IMR-90 (cell line): ENCODE measurements at regions not wholly inside any gene's neighbourhood (a gene's known extent, or its start where the extent isn't known, plus 50 kb on each side); places are given as distances from the start of the nearest gene placed in this dataset.

Experiments
- ATAC-seq: fragments of 200-7000 bp; cut with Tn5 transposase; 2 replicates; pipeline ENCODE4 v1.9.1; 2020; ENCODE audit warnings: low read depth, mild to moderate bottlenecking, moderate library complexity
- BruUV-seq: library from RNA; stranded (reverse); fragments of 400-500 nt; replicated peaks from 2 replicates; lab custom pipeline; 2021; lab: Mats Ljungman, UMichigan
- CTCF ChIA-PET: fragments of 300-600 bp; formaldehyde crosslinking; extraction: SDS; loops from one replicate; lab custom pipeline; 2021; ENCODE audit warnings: antibody characterized with exemption; lab: Yijun Ruan, JAX
- POLR2A ChIA-PET: fragments of 300-600 bp; sonication (Branson Sonifier 250); formaldehyde crosslinking; loops from one replicate; lab custom pipeline; 2022; ENCODE audit warnings: antibody characterized with exemption; ENCODE audit not compliant: unreplicated experiment; lab: Charles Lee
- DNase-seq: peaks from one replicate; pipeline ENCODE4 v3.0.0; 2013
- H2AFZ ChIP-seq: replicated peaks from 2 replicates; pipeline ENCODE3; 2013; ENCODE audit warnings: low read length, mild to moderate bottlenecking; ENCODE audit not compliant: poor library complexity
- H2AK5ac ChIP-seq: 2 replicates; pipeline ENCODE4 v1.6.1; 2013; ENCODE audit warnings: low read depth, low read length, inconsistent platforms
- H2AK9ac ChIP-seq: replicated peaks from 2 replicates; pipeline ENCODE3; 2013; ENCODE audit warnings: mild to moderate bottlenecking, low read depth, low read length, moderate library complexity; ENCODE audit not compliant: poor library complexity
- H2BK120ac ChIP-seq: 2 replicates; pipeline ENCODE4 v1.6.1; 2013; ENCODE audit warnings: low read depth, low read length, inconsistent platforms
- H2BK15ac ChIP-seq: 3 replicates; pipeline ENCODE4 v1.6.1; 2013; ENCODE audit warnings: low read depth, low read length, inconsistent platforms
- H2BK20ac ChIP-seq: 2 replicates; pipeline ENCODE4 v1.6.1; 2013; ENCODE audit warnings: low read depth, mild to moderate bottlenecking, inconsistent platforms, low read length, moderate library complexity
- H2BK5ac ChIP-seq: 2 replicates; pipeline ENCODE4 v1.6.1; 2013; ENCODE audit warnings: mild to moderate bottlenecking, low read depth, low read length, inconsistent platforms; ENCODE audit not compliant: poor library complexity, severe bottlenecking
- H3K14ac ChIP-seq: replicated peaks from 2 replicates; pipeline ENCODE4 v1.6.1; 2013; ENCODE audit warnings: low read depth, low read length, inconsistent platforms
- H3K18ac ChIP-seq: 2 replicates; pipeline ENCODE4 v1.6.1; 2013; ENCODE audit warnings: low read depth, low read length, control low read depth
- H3K23ac ChIP-seq: 2 replicates; pipeline ENCODE4 v1.6.1; 2013; ENCODE audit warnings: low read depth, low read length, inconsistent platforms
- H3K27ac ChIP-seq: 2 replicates; pipeline ENCODE4 v1.5.1; 2013; ENCODE audit warnings: mild to moderate bottlenecking, control low read depth, low read length; ENCODE audit not compliant: insufficient read depth
- H3K27me3 ChIP-seq: 2 replicates; pipeline ENCODE4 v1.6.1; 2013; ENCODE audit warnings: low read length; ENCODE audit not compliant: control insufficient read depth, insufficient read depth
- H3K36me3 ChIP-seq: 2 replicates; pipeline ENCODE4 v1.6.1; 2013; ENCODE audit warnings: low read length, mixed read lengths; ENCODE audit not compliant: control insufficient read depth, insufficient read depth
- H3K4ac ChIP-seq: 2 replicates; pipeline ENCODE4 v1.6.1; 2013; ENCODE audit warnings: low read depth, low read length, inconsistent platforms
- H3K4me1 ChIP-seq: 2 replicates; pipeline ENCODE4 v1.6.1; 2013; ENCODE audit warnings: low read length, mixed read lengths; ENCODE audit not compliant: control insufficient read depth, insufficient read depth
- H3K4me2 ChIP-seq: 2 replicates; pipeline ENCODE4 v1.6.1; 2013; ENCODE audit warnings: low read depth, mild to moderate bottlenecking, control low read depth, low read length, moderate library complexity
- H3K4me3 ChIP-seq: 2 replicates; pipeline ENCODE4 v1.5.1; 2013; ENCODE audit warnings: low read depth, mild to moderate bottlenecking, control low read depth, low read length, moderate library complexity; ENCODE audit not compliant: insufficient read depth
- H3K56ac ChIP-seq: 2 replicates; pipeline ENCODE4 v1.6.1; 2013; ENCODE audit warnings: low read length, inconsistent platforms; ENCODE audit not compliant: insufficient read depth; ENCODE audit errors: extremely low read depth
- H3K79me1 ChIP-seq, 2 experiments: 2 replicates each; pipeline ENCODE4 v1.6.1; 2013; ENCODE audit warnings: low read length in 2 of 2, inconsistent platforms in 1 of 2, low read depth in 1 of 2
- H3K9ac ChIP-seq: 2 replicates; pipeline ENCODE4 v1.6.1; 2013; ENCODE audit warnings: low read depth, low read length, control low read depth
- H3K9me1 ChIP-seq: 2 replicates; pipeline ENCODE4 v1.6.1; 2013; ENCODE audit warnings: low read length, inconsistent platforms; ENCODE audit not compliant: insufficient read depth
- H3K9me3 ChIP-seq: 2 replicates; pipeline ENCODE4 v1.6.1; 2013; ENCODE audit warnings: low read length; ENCODE audit not compliant: control insufficient read depth, insufficient read depth
- H4K20me1 ChIP-seq: 2 replicates; pipeline ENCODE4 v1.6.1; 2013; ENCODE audit warnings: low read length, inconsistent platforms; ENCODE audit not compliant: insufficient read depth
- H4K5ac ChIP-seq: 2 replicates; pipeline ENCODE4 v1.6.1; 2013; ENCODE audit warnings: mild to moderate bottlenecking, low read depth, low read length, control low read depth
- H4K8ac ChIP-seq, 2 experiments: 2 replicates each; pipeline ENCODE4 v1.6.1; 2013; ENCODE audit warnings: low read depth in 2 of 2, low read length in 2 of 2, control low read depth in 1 of 2, inconsistent platforms in 1 of 2
- H4K91ac ChIP-seq: 2 replicates; pipeline ENCODE4 v1.6.1; 2013; ENCODE audit warnings: low read depth, low read length, inconsistent platforms; ENCODE audit not compliant: insufficient read depth
- CEBPB ChIP-seq: IDR thresholded peaks from 2 replicates; pipeline ENCODE4 v1.6.1; 2012; ENCODE audit warnings: low read depth, low read length, improper control_type of control experiment
- FOS ChIP-seq: fragments of 150-350 bp; IDR thresholded peaks from 2 replicates; pipeline ENCODE4 v1.6.1; 2016; ENCODE audit warnings: low read depth, low read length
- MXI1 ChIP-seq: IDR thresholded peaks from 2 replicates; pipeline ENCODE4 v1.6.1; 2012; ENCODE audit warnings: low read depth, mild to moderate bottlenecking, low read length, moderate library complexity, borderline replicate concordance
- NFE2L2 ChIP-seq: fragments of 150-350 bp; IDR thresholded peaks from 2 replicates; pipeline ENCODE4 v1.6.1; 2016; ENCODE audit warnings: low read depth, mild to moderate bottlenecking, low read length
- POLR2A ChIP-seq: IDR thresholded peaks from 2 replicates; pipeline ENCODE4 v1.6.1; 2012; ENCODE audit warnings: mild to moderate bottlenecking, low read depth, low read length
- RAD21 ChIP-seq: IDR thresholded peaks from 2 replicates; pipeline ENCODE4 v1.6.1; 2012; ENCODE audit warnings: low read length, improper control_type of control experiment
- RCOR1 ChIP-seq: IDR thresholded peaks from 2 replicates; pipeline ENCODE4 v1.6.1; 2012; ENCODE audit warnings: mild to moderate bottlenecking, low read length, improper control_type of control experiment; ENCODE audit not compliant: insufficient replicate concordance
- WGBS, 2 experiments: methylation state at CpG; one replicate each; pipeline versions ENCODE4 v1.1.5 to v1.1.7; 2013; ENCODE audit warnings: missing lambda C conversion rate in 2 of 2; ENCODE audit not compliant: insufficient read length in 1 of 2; ENCODE audit errors: extremely low coverage in 2 of 2; 5-methylcytosine and 5-hydroxymethylcytosine counted together
- dilution Hi-C: fragments of 300-500 bp; cut with HindIII; formaldehyde crosslinking; loops from one replicate; pipeline ENCODE4 v1.14.3; 2018; ENCODE audit warnings: low sequenced_read_pairs; ENCODE audit not compliant: unreplicated experiment
- in situ Hi-C: fragments of 300-500 bp; cut with MboI; formaldehyde crosslinking; loops from 3 replicates; pipeline ENCODE4 v1.14.3; 2019; ENCODE audit warnings: low sequenced_read_pairs, inconsistent platforms, mixed read lengths
- intact Hi-C: fragments of 100-400 bp; cut with micrococcal nuclease; formaldehyde crosslinking; loops from 2 replicates; pipeline ENCODE4 v1.10.0; 2022
- TF ChIP-seq, protein P1 (sequence below): fragments of 150-350 bp; IDR thresholded peaks from 2 replicates; pipeline ENCODE4 v1.6.1; 2016; ENCODE audit warnings: low read depth, mild to moderate bottlenecking, low read length, moderate library complexity, borderline replicate concordance

DNA sequence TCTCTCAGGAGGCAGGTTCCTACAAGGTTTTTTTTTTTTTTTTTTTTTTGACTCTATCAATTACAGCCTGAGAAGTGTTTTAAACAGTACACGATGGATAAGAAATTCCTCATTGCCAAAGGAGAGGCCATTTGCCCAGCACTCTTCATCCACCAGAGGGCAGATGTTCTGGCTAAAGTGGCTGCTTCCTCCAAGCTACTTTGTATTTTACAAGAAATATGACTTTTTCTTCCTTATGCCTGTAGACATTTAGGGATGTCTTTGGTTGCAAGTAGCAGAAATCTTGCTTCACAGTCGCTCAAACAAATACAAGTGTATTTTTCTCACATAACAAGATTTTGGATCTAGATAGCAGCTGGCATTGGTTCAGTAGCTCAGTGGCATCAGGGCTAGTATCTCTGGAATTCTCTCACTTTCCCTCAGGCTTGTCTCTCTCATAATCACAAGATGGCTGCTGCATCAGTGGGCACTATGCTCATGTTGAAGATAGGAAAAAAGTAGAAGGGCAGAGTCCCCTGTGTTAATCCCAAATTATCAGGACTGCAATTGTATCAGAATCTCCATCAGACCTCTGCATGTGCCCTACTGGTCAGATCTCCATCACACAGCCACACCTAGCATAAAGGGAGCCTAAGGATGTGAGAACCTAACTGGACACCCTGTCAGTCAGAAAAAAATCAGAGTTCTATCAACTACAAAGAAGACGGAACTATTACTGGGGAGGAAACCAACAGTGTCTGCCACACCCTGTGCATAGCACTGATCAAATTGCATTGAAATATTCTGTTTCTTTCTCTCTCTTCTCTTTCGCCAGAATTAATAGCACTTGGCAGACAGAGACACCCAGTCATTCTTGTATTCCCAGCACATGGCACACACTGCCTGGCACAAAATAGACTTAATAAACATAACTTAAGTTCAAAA is 138.9 kb upstream of the COL8A1 start (continued):
- no peak for TF ChIP-seq POLR2A
- TF ChIP-seq RCOR1: no peak
- TF ChIP-seq RAD21: peak; percentile 79

DNA sequence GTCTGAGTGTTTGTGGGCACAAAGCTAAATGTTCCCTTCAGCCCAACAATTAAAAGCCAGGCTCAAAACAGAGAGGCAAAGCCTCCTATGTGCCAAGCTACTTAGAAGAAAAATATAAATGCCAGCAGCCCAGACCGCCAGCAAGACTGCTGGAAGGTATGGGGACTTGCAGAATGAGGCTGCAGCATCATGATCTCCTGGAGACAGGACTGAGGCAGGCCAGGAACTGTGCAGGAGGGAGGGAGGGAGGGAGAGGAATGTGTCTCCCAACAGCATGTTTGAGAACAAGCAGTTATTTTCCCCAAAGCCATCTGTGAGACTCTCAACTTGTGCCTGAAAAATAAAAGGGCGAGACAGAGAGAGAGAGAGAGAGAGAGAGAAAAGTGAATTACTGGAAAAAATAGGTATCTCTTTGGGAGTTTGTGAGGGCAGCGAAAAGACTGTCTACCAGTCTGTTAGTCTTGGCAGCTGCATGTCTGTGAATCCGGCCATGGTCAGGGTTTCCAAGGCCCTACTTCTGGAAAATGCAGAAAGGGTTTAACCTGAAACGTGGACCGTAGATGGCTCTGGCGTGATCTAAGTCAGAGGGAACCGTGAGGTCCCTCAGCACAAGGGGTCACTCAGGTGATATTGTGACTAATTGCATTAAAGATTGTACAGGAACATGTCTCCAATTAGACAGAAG is 139.7 kb upstream of the COL8A1 start:
- DNase-seq (peak; percentile 25), ATAC-seq (peak; percentile 61)
- Histone ChIP-seq H3K79me1 (no peaks in the 10 kb centered on the region), H3K9me3 (no peaks in the 10 kb centered on the region), H3K27ac (no peak overlapping the region), H3K18ac (peak overlapping the region; percentile 57; the same call in 1 of the 2 replicates), H2BK120ac (peak overlapping the region; percentile 60), H3K27me3 (no peaks in the 10 kb centered on the region), H2BK15ac (peak overlapping the region; percentile 16; the same call in 2 of the 3 replicates), H4K8ac (peak overlapping the region in 1 of 2 experiments; percentile 19; a peak in 1 of 4 replicates), H3K4me2 (no peak overlapping the region), H2BK5ac (no peak overlapping the region), H4K20me1 (no peaks in the 10 kb centered on the region), H2AK5ac (peak overlapping the region; percentile 45; the same call in 1 of the 2 replicates), H3K4me1 (peaks cover 7% of the 10 kb centered on the region), H3K4ac (peak overlapping the region; percentile 74), H4K91ac (peak overlapping the region; percentile 53), H4K5ac (0 out of 2 replicates have a peak overlapping the region, but pooled peaks have one; percentile 9), H3K9me1 (peaks cover 3% of the 10 kb centered on the region; the same call in 1 of the 2 replicates), H3K4me3 (no peak overlapping the region), H2AFZ (peak overlapping the region; percentile 34), H3K23ac (no peak overlapping the region), H3K9ac (no peak overlapping the region), H3K56ac (no peak overlapping the region), H2BK20ac (peak overlapping the region; percentile 73), H3K36me3 (no peaks in the 10 kb centered on the region), H2AK9ac (no peak overlapping the region), H3K14ac (no peak overlapping the region)
- dilution Hi-C loops (no loop called here), in situ Hi-C loops (loop anchor here (5.0 to 10.0 kb wide), 2 partner anchors 144 to 256 kb away; no protein-coding TSS in a partner anchor), intact Hi-C loops (loop anchor here (1.0 to 5.0 kb wide), 5 partner anchors 140 to 476 kb away; partner anchors contain the start of gene COL8A1)
- 90% methylated on average over 6 of the region's 8 CpGs; no CpG with 5 or more reads in 1 of the 2 experiments for WGBS, 2 experiments
- ChIA-PET CTCF (interaction anchor here (0.6 to 1.2 kb wide), 9 partner anchors 24 to 384 kb away, joined by 3 to 5 read pairs (median 3); no protein-coding TSS in a partner anchor), POLR2A (no interaction called here)
- no TSS peak for BruUV-seq
- TF ChIP-seq CEBPB (no peak), FOS (no peak), NFE2L2 (no peak), MXI1 (no peak)
- TF ChIP-seq, protein P1, sequence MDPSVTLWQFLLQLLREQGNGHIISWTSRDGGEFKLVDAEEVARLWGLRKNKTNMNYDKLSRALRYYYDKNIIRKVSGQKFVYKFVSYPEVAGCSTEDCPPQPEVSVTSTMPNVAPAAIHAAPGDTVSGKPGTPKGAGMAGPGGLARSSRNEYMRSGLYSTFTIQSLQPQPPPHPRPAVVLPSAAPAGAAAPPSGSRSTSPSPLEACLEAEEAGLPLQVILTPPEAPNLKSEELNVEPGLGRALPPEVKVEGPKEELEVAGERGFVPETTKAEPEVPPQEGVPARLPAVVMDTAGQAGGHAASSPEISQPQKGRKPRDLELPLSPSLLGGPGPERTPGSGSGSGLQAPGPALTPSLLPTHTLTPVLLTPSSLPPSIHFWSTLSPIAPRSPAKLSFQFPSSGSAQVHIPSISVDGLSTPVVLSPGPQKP: no peak
